Kasumi-1 (cell line): ENCODE measurements at regions not wholly inside any gene's neighbourhood (a gene's known extent, or its start where the extent isn't known, plus 50 kb on each side); places are given as distances from the start of the nearest gene placed in this dataset.
"Not testable (repeated sequence)": the region's sequence is repeated elsewhere in the genome, so short reads cannot be mapped to it uniquely, and the experiment has no call there.

Source experiments
- DNase-seq, 2 experiments: peaks; one replicate each; lab custom pipeline; 2025; lab: John Stamatoyannopoulos, UW

DNA sequence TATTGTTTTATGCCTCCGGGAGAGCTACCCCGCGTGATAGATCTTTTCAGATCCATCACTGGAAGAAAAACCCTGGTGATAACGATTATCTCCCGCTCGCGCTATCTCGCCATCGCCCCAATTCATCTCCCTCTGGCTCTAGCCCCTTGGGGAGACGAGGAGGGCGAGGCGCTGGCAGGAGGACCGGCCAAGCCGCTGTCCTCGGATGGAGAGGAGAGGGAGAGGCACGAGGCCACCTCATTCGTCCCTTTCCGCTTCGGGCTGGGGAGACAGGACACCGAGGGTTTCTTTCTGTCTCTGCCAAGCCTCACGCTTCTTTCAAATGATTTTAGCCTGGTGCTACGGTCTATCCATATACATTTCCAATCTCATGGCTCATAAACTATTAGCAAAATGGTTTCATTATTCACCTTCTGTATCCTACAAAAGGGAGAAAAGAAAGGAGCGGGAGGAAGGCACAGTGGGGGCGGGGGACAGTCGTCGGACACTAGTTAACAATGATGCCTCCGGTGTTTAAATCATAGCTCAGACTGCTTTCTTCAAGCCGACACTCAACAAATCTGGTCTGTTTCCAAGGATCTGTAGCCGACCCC, 415.0 kb upstream of the ESRRG start:
- no peak for DNase-seq

DNA sequence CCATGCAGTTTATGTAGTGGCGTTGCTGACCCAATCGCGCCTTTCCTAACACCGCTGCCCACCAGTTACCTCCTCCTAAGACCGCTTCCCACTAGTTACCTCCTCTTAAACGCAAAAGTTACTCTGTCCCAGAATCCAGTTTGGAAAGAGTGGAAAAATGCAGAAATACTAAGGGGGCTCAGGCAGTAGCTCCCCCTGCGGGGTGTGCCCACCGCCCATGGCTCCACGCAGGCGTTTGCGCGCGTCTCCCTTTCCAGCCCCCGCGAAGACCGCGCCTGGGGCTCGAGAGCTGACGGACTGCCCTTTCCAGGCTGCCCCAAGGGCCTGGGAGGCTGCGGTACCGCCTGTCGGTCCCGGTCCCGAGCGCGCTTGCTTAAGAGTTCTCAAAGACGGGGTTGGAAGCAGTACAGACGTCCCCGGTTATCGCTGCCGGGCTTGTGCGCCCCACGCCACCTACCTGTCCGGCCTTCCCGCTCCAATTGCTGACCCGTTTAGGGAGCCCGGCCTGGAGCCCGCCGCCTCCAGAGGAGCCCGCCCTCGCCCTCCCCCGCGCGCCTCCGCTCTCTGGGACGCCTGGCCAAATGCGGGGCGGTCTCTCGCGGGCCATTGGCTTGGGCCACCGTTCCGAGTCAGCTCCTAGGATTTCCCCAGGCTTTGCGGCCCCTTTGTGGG, 414.1 kb upstream of the ESRRG start:
- DNase-seq: no peak

- DNase-seq: no peak
Observed at GRCh38 chr1:217136895-217137205, 413.6 kb upstream of the ESRRG start.

GRCh38 chr1:217135987-217136894, 413.0 kb upstream of the ESRRG start:
- DNase-seq: no peak

DNA sequence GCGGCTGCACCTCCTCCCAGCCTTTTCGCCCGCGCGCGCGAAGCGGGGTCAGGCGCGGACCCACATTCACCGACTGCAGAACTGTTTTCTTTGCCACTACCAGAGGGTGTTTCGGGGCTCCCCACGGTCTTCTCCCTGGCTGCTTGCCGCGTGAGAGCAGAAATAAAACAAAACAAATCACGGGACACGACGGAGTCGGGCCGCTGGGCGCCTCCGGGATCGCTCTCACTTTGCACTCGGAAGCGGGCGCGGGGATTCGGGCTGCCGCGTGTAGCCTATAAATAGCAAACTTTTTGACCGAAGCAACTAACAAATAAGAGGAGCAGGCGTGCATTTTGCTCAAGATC, 412.3 kb upstream of the ESRRG start:
- DNase-seq: no peak

DNA sequence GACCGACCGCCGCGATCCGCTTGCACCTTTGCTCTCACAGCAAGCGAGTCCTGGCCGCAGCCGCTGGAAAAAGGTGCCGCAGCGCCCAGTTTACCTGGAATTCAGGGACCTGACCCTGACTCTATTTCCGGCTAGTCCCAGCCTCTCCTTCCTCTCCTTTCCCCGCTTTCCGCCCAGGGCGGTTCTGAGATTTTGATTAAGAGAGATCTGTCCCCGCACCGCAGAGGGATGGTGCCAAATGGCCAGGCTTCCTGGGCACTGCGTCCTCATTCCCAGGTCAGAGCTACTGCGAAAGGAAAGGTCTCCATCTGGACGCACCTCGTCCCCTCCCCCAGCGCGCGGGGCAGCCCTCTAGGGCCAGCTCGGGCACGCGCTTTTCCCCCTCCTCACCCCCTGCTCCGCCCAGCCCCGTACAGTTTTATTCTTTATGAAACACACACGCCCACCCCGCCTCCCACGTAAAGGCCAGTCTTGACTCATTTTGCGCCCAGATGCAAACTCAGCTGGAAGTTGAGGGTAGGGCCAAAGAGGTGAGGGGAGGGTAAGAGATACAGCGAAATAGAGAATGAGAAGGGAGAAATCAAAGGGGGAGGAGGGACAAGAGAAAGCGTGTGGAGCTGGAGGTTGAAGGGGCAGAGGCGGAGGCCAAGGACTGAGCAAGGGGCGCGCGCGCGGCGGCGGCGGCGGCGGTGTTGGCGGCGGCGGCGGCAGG, 411.8 kb upstream of the ESRRG start:
- no peak for DNase-seq

DNA sequence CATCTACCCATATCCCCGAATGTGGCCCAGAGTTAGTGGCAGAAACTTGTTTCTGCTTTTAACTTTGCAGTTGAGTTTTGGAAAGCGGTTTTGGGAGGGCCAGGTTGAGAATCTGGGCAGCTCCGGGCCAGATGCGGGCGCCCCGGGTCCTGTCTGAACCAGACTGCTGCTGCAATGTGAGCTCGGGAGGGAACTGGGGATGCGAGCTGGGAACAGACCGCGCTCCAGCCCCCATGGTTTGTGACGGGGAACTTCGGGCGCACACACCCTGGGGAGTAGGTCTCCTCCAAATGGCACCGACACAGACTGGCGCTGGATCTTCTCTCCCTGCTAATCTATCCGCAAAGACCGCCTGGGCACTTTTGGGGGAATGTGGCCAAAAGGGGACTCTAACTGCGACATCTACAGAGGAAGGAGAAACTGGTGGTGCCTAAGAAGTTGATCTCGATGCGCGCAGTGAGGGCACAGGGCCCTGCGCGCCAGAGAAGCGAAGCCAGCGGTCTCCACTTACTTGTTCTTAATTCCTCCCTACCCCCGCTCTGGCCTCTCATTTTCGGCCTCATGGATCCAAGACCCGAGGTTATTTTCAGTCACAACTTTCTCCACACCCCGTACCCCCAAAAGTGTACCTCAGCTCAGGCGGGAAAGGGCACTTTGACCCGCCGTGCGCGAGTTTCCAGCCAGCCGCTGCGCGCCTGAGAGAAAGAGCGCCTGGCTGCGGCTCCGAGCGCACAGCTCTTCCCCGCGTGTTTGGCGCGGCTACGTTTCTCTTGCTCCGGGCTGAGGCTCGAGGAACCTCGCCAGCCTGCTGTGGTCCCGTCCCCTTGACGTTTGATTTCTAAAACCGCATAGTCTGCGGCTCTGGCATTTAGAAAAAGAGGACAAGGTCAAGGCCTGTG, 411.0 kb upstream of the ESRRG start:
- no peak for DNase-seq

GRCh38 chr1:217133092-217133491, 409.9 kb upstream of the ESRRG start:
- DNase-seq: no peak

GRCh38 chr1:217123340-217123739, 400.1 kb upstream of the ESRRG start:
- DNase-seq: not testable (repeated sequence)

DNA sequence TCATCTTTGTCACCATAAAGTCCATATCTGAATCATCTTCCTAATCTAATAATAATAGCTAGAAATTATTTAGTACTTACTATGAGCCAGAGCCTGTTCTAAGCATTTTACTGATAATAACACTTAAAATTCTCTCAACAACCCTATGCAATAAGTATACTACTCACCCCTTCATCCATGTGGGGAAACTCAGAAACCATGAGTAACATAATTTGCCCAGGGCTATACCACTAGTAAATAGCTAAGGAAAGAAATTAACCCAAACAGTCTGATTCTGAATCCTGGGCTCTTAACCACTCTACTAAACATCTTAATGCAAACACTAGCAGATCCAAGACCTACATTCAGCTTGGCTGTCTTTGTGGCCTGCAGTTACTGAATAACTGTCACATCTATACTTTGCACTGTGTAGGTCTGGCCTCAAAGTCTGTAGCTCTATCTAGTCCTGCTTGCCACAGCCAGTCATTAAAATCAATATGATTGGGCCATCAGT, 394.8 kb upstream of the ESRRG start:
- DNase-seq: no peak

DNA sequence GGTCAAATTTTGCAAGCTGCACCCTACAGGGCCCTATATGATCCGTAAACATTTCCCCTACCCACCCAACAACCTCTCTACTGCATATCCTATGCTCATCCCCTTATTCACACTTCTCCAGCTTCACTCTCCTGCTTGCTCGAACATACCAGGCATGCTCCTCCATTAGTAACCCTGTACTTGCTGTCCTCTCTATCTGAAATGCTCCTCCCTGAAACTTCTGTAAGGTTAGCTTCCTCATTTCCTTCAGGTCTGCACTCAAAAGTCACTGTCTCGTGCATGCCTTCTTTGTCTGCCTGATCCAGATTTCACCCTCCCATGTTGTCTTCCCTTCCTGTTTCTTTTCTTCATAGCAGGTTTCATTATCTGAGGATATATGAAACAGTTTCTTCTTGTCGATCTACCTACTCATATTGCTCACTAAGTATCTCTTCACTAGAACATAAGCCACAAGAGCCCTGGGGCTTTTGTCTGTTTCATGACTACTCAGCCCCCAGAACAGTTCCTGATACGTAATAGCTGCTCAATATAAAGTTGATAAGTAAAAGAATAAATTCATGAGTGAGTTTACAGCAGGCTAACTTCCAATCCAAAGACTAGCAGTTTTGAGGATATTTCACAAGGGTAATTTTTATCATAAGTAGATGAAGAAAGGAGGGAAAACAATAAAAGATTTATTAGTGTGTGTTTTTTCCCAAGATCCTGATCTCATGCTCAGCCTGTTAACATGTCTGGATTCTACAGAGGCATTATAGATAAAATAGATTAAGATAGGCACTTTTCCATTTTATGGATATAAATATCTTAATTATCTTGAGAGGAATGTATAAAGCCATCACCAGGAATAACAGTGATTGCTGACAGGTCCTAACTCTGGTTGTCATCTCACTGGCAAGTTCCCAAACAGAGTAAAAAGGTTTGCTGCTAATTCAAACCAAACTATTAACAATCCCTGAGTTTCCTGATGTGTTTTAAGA, 392.5 kb upstream of the ESRRG start:
- DNase-seq: no peak

GRCh38 chr1:217109928-217110327, 386.7 kb upstream of the ESRRG start:
- DNase-seq: no peak

- DNase-seq: no peak
Observed at GRCh38 chr1:217106231-217106901, 383.1 kb upstream of the ESRRG start.

- DNase-seq: no peak
Observed at GRCh38 chr1:217105437-217105836, 382.2 kb upstream of the ESRRG start.

DNA sequence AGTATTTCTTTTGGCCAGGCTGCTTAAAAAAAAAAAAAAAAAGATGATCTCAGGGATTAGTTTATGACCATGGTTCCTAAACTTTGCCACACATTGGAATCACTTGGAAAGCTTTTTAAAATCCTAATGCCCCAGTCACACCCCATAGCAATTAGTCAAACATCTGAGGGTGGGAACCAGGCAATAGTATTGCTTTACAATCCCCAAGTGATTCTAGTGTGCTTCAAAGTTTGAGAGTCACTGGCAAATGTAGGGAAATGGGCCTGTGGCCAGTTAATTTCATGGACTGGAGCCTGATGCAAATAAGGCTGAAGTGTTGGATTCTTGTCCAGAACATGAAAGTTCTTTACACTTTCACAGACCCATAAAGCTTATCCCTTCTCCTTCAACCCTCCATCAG, 374.6 kb upstream of the ESRRG start:
- no peak for DNase-seq

DNA sequence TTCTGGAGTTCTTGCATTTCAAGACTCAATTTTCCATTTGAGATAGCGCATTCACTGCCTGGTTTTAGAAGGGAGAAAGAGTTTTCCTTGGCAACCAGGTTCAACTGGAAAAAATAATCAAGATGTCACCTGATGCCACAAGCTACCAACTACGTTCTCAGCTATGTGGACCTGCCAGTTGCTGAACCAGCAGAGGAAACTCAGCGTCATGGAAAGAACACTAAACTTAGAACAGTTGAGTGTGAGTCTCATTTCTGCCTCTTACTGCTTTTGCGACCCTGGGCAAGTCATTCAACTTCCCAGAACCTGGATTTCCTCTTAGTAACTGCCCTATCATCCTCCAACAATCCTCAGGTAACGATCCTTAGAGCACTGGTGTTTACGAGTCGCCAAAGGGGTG, 373.0 kb upstream of the ESRRG start:
- no peak for DNase-seq

GRCh38 chr1:217095050-217095622, 371.9 kb upstream of the ESRRG start:
- DNase-seq: no peak

- no peak for DNase-seq
Observed at GRCh38 chr1:217091561-217091960, 368.3 kb upstream of the ESRRG start.
